Calu3 (cell line): ENCODE measurements at regions not wholly inside any gene's neighbourhood (a gene's known extent, or its start where the extent isn't known, plus 50 kb on each side); places are given as distances from the start of the nearest gene placed in this dataset.
A peak's percentile ranks its signal among the peaks of the same experiment; 100 is the strongest.

ENCODE experiments used
- BruUV-seq: library from RNA; stranded (reverse); fragments of 400-500 nt; replicated peaks from 2 replicates; lab custom pipeline; 2021; lab: Mats Ljungman, UMichigan
- CTCF ChIA-PET: fragments of 300-600 bp; sonication (Branson Sonifier 250); formaldehyde crosslinking; loops from one replicate; lab custom pipeline; 2022; ENCODE audit warnings: antibody characterized with exemption; lab: Charles Lee
- DNase-seq: peaks from one replicate; pipeline ENCODE4 v3.0.0; 2022
- H3K27ac Mint-ChIP-seq: one replicate; pipeline ENCODE4 v1.8.0; 2022; ENCODE audit warnings: mixed read lengths; ENCODE audit not compliant: unreplicated experiment
- H3K27me3 Mint-ChIP-seq: one replicate; pipeline ENCODE4 v1.8.0; 2022; ENCODE audit warnings: mixed read lengths; ENCODE audit not compliant: unreplicated experiment
- H3K36me3 Mint-ChIP-seq: one replicate; pipeline ENCODE4 v1.8.0; 2022; ENCODE audit warnings: mild to moderate bottlenecking, moderate library complexity, mixed read lengths; ENCODE audit not compliant: insufficient read depth, unreplicated experiment
- H3K4me1 Mint-ChIP-seq: one replicate; pipeline ENCODE4 v1.8.0; 2022; ENCODE audit warnings: mild to moderate bottlenecking, low read depth, mixed read lengths; ENCODE audit not compliant: unreplicated experiment
- H3K4me3 Mint-ChIP-seq: one replicate; pipeline ENCODE4 v1.8.0; 2022; ENCODE audit warnings: mild to moderate bottlenecking, low read depth, moderate library complexity, mixed read lengths; ENCODE audit not compliant: unreplicated experiment
- H3K9me3 Mint-ChIP-seq: one replicate; pipeline ENCODE4 v1.8.0; 2022; ENCODE audit warnings: low read depth, mixed read lengths; ENCODE audit not compliant: unreplicated experiment
- CTCF ChIP-seq: fragments of 200-600 bp; IDR thresholded peaks from one replicate; pipeline ENCODE4 v1.8.0; 2022; ENCODE audit warnings: antibody characterized with exemption; ENCODE audit not compliant: unreplicated experiment
- intact Hi-C: fragments of 100-400 bp; cut with micrococcal nuclease; formaldehyde crosslinking; loops from one replicate; pipeline ENCODE4 v1.10.0; 2022; ENCODE audit not compliant: unreplicated experiment

- Mint-ChIP-seq H3K27ac (no peak overlapping the region), H3K36me3 (no peaks in the 10 kb centered on the region), H3K4me3 (no peak overlapping the region), H3K9me3 (no peaks in the 10 kb centered on the region), H3K27me3 (no peaks in the 10 kb centered on the region), H3K4me1 (peaks cover 8% of the 10 kb centered on the region)
- BruUV-seq: no TSS peak
- no peak for DNase-seq
- intact Hi-C loops: no loop called here
- CTCF ChIA-PET: no interaction called here
- no peak for TF ChIP-seq CTCF
Measured at GRCh38 chr21:35976481-35976880, 83.8 kb downstream of the SETD4 start.

- intact Hi-C loops: no loop called here
- Mint-ChIP-seq H3K27ac (no peak overlapping the region), H3K27me3 (no peaks in the 10 kb centered on the region), H3K36me3 (no peaks in the 10 kb centered on the region), H3K4me1 (peaks cover 8% of the 10 kb centered on the region), H3K4me3 (no peak overlapping the region), H3K9me3 (no peaks in the 10 kb centered on the region)
- CTCF ChIA-PET: interaction anchor here (0.5 to 1.2 kb wide), 6 partner anchors 9 to 255 kb away, joined by 3 to 8 read pairs (median 5); no protein-coding TSS in a partner anchor
- no TSS peak for BruUV-seq
- no peak for TF ChIP-seq CTCF
- DNase-seq: peak; percentile 39
Measured at GRCh38 chr21:35974775-35975174, 85.6 kb downstream of the SETD4 start.

GRCh38 chr21:35971824-35972223 is 88.5 kb downstream of the SETD4 start:
- TF ChIP-seq CTCF: no peak
- Mint-ChIP-seq H3K9me3 (no peaks in the 10 kb centered on the region), H3K4me1 (peaks cover 8% of the 10 kb centered on the region), H3K27ac (no peak overlapping the region), H3K36me3 (no peaks in the 10 kb centered on the region), H3K27me3 (no peaks in the 10 kb centered on the region), H3K4me3 (no peak overlapping the region)
- no peak for DNase-seq
- BruUV-seq: no TSS peak
- intact Hi-C loops: no loop called here
- CTCF ChIA-PET: no interaction called here

GRCh38 chr21:35969281-35969680 is 91.0 kb downstream of the SETD4 start:
- no peaks in the 10 kb centered on the region for H3K9me3 Mint-ChIP-seq

More at GRCh38 chr21:35969281-35969680, 91.0 kb downstream of the SETD4 start:
- Mint-ChIP-seq H3K4me1 (peaks cover 7% of the 10 kb centered on the region), H3K27ac (no peak overlapping the region), H3K27me3 (no peaks in the 10 kb centered on the region), H3K4me3 (no peak overlapping the region), H3K36me3 (no peaks in the 10 kb centered on the region)
- BruUV-seq: no TSS peak
- no peak for TF ChIP-seq CTCF
- DNase-seq: no peak
- CTCF ChIA-PET: no interaction called here
- intact Hi-C loops: no loop called here
